K562 (cell line): ENCODE measurements at regions not wholly inside any gene's neighbourhood (a gene's known extent, or its start where the extent isn't known, plus 50 kb on each side); places are given as distances from the start of the nearest gene placed in this dataset.

Source experiments
- BACH1 ChIP-seq: fragments of 200-800 bp; sonication (Bioruptor generic); IDR thresholded peaks from 2 replicates; pipeline ENCODE4 v1.6.1; 2016; ENCODE audit warnings: missing genetic modification characterization, missing compliant biosample characterization
- BHLHE40 ChIP-seq: IDR thresholded peaks from 2 replicates; pipeline ENCODE4 v1.6.1; 2011; ENCODE audit warnings: low read length, improper control_type of control experiment
- CBFA2T3 ChIP-seq: fragments of 450-650 bp; IDR thresholded peaks from 2 replicates; pipeline ENCODE4 v1.6.1; 2017
- ETV6 ChIP-seq, 3 experiments: fragments of 150-350 bp in 1 of 3; sonication (generic) in 1 of 3; formaldehyde crosslinking in 1 of 3; IDR thresholded peaks; 2 replicates each; pipeline versions ENCODE4 v1.6.1 to v1.8.0; 2014 to 2022; ENCODE audit warnings: borderline replicate concordance in 2 of 3, low read depth in 2 of 3, antibody characterized with exemption in 1 of 3, low read length in 1 of 3, mild to moderate bottlenecking in 1 of 3, missing genetic modification reagents in 1 of 3
- L3MBTL2 ChIP-seq: fragments of 450-650 bp; IDR thresholded peaks from 2 replicates; pipeline ENCODE4 v1.6.1; 2016; ENCODE audit warnings: mild to moderate bottlenecking, moderate library complexity
- NFE2 ChIP-seq: IDR thresholded peaks from 2 replicates; pipeline ENCODE4 v1.6.1; 2014; ENCODE audit warnings: antibody characterized with exemption, low read depth
- PHB2 ChIP-seq: fragments of 450-650 bp; IDR thresholded peaks from 2 replicates; pipeline ENCODE4 v1.6.1; 2017; ENCODE audit warnings: low read depth
- PRDM10 ChIP-seq: fragments of 450-650 bp; IDR thresholded peaks from 2 replicates; pipeline ENCODE4 v1.6.1; 2018; ENCODE audit not compliant: partially characterized antibody
- SFPQ ChIP-seq: fragments of 200-400 bp; formaldehyde crosslinking; IDR thresholded peaks from 2 replicates; pipeline ENCODE4 v1.6.1; 2017; ENCODE audit warnings: mild to moderate bottlenecking, low read depth, low read length, moderate library complexity
- TAL1 ChIP-seq: fragments of 450-650 bp; IDR thresholded peaks from 2 replicates; pipeline ENCODE4 v1.6.1; 2016; ENCODE audit warnings: mild to moderate bottlenecking
- TEAD4 ChIP-seq, 2 experiments: sonication (generic) in 1 of 2; formaldehyde crosslinking in 1 of 2; IDR thresholded peaks; 2 replicates each; pipeline versions ENCODE4 v1.6.1 to v1.8.0; 2012 to 2022; ENCODE audit warnings: borderline replicate concordance in 1 of 2, inconsistent platforms in 1 of 2, low read length in 1 of 2, mild to moderate bottlenecking in 1 of 2, missing genetic modification reagents in 1 of 2
- ZNF212 ChIP-seq: fragments of 450-650 bp; formaldehyde crosslinking; IDR thresholded peaks from 2 replicates; pipeline ENCODE4 v1.4.0; 2020; ENCODE audit warnings: mild to moderate bottlenecking

GRCh38 chr3:72452745-72453144 lies 395.5 kb downstream of the SHQ1 start (continued):
- TF ChIP-seq PRDM10 (peak; percentile 80), SFPQ (no peak), ZNF212 (CRISPR knock-in tag) (no peak), NFE2 (0 out of 2 replicates have a peak, but pooled peaks have one; percentile 21), L3MBTL2 (peak; percentile 43; the same call in 1 of the 2 replicates), ETV6 (IDR thresholded peaks at IDR 0.05; ENCODE audit: borderline replicate concordance in 1 of 2, low read depth in 2 of 2, low read length in 1 of 2) (no peak), ETV6 (CRISPR knock-in tag; IDR thresholded peaks at IDR 0.05; ENCODE audit: borderline replicate concordance) (no peak), TEAD4 (IDR thresholded peaks at IDR 0.05; ENCODE audit: low read length) (peak; percentile 46), TEAD4 (CRISPR knock-in tag; IDR thresholded peaks at IDR 0.05; ENCODE audit: borderline replicate concordance) (no peak), PHB2 (no peak), TAL1 (peak; percentile 24; the same call in 1 of the 2 replicates), BACH1 (tag) (no peak), CBFA2T3 (peak; percentile 54), BHLHE40 (peak; percentile 44; the same call in 1 of the 2 replicates)
